Mesendoderm (in vitro differentiated cells): ENCODE measurements at regions not wholly inside any gene's neighbourhood (a gene's known extent, or its start where the extent isn't known, plus 50 kb on each side); places are given as distances from the start of the nearest gene placed in this dataset.
A peak's percentile ranks its signal among the peaks of the same experiment; 100 is the strongest.

Experiments
- DNase-seq: peaks from one replicate; pipeline ENCODE4 v3.0.0; 2013
- H2AK5ac ChIP-seq: 2 replicates; pipeline ENCODE4 v1.6.1; 2013; ENCODE audit warnings: low read length, inconsistent platforms
- H2BK120ac ChIP-seq: 2 replicates; pipeline ENCODE4 v1.6.1; 2013; ENCODE audit warnings: low read depth, mild to moderate bottlenecking, low read length, moderate library complexity, mixed read lengths
- H2BK15ac ChIP-seq: replicated peaks from 2 replicates; pipeline ENCODE4 v1.6.1; 2013; ENCODE audit warnings: low read depth, mild to moderate bottlenecking, moderate library complexity
- H2BK5ac ChIP-seq: 2 replicates; pipeline ENCODE4 v1.6.1; 2013; ENCODE audit warnings: low read length, inconsistent platforms
- H3K18ac ChIP-seq: 2 replicates; pipeline ENCODE4 v1.6.1; 2013; ENCODE audit warnings: mild to moderate bottlenecking, low read length, mixed read lengths
- H3K23ac ChIP-seq: one replicate; pipeline ENCODE4 v1.6.1; 2013; ENCODE audit warnings: low read length
- H3K27ac ChIP-seq: 2 replicates; pipeline ENCODE4 v1.5.1; 2013; ENCODE audit warnings: low read depth, mild to moderate bottlenecking, inconsistent platforms, low read length, moderate library complexity
- H3K27me3 ChIP-seq: 2 replicates; pipeline ENCODE4 v1.6.1; 2013; ENCODE audit warnings: low read length, control low read depth, mild to moderate bottlenecking, inconsistent platforms; ENCODE audit not compliant: insufficient read depth, poor library complexity
- H3K36me3 ChIP-seq: 2 replicates; pipeline ENCODE4 v1.6.1; 2013; ENCODE audit warnings: low read length, inconsistent platforms; ENCODE audit not compliant: control insufficient read depth, insufficient read depth
- H3K4ac ChIP-seq: one replicate; pipeline ENCODE4 v1.6.1; 2013; ENCODE audit warnings: low read depth, mild to moderate bottlenecking, low read length, moderate library complexity
- H3K4me1 ChIP-seq: 2 replicates; pipeline ENCODE4 v1.6.1; 2013; ENCODE audit warnings: low read depth, low read length, inconsistent platforms; ENCODE audit not compliant: control insufficient read depth
- H3K4me2 ChIP-seq: 2 replicates; pipeline ENCODE4 v1.6.1; 2013; ENCODE audit warnings: low read length
- H3K4me3 ChIP-seq: 2 replicates; pipeline ENCODE4 v1.5.1; 2013; ENCODE audit warnings: mild to moderate bottlenecking, low read length
- H3K56ac ChIP-seq: one replicate; pipeline ENCODE4 v1.6.1; 2013; ENCODE audit warnings: low read length
- H3K79me1 ChIP-seq: 2 replicates; pipeline ENCODE4 v1.6.1; 2013; ENCODE audit warnings: low read length, inconsistent platforms
- H3K79me2 ChIP-seq: 2 replicates; pipeline ENCODE4 v1.6.1; 2013; ENCODE audit warnings: mild to moderate bottlenecking, low read length; ENCODE audit not compliant: control insufficient read depth, insufficient read depth
- H3K9ac ChIP-seq: 2 replicates; pipeline ENCODE4 v1.6.1; 2013; ENCODE audit warnings: low read length, inconsistent platforms
- H4K5ac ChIP-seq: one replicate; pipeline ENCODE4 v1.6.1; 2013; ENCODE audit warnings: low read length
- H4K8ac ChIP-seq: one replicate; pipeline ENCODE4 v1.6.1; 2013; ENCODE audit warnings: low read depth, mild to moderate bottlenecking, control low read depth, low read length, moderate library complexity
- WGBS: extraction: QIAGEN DNeasy Blood & Tissue Kit; methylation state at CpG from one replicate; pipeline ENCODE4 v1.1.7; 2013; ENCODE audit warnings: low lambda C conversion rate, missing lambda C conversion rate; ENCODE audit not compliant: insufficient coverage; ENCODE audit errors: extremely low coverage; 5-methylcytosine and 5-hydroxymethylcytosine counted together

- H3K4me1 ChIP-seq: no peaks in the 10 kb centered on the region
- no peak overlapping the region for H3K56ac ChIP-seq
- no peak overlapping the region for H3K9ac ChIP-seq
- no peak overlapping the region for H3K23ac ChIP-seq
- no peak overlapping the region for H2AK5ac ChIP-seq
- WGBS: no CpG with 5 or more reads among the region's 4 CpGs
- no peak overlapping the region for H3K18ac ChIP-seq
- H2BK120ac ChIP-seq: no peak overlapping the region
- H2BK15ac ChIP-seq: no peak overlapping the region
- H3K27me3 ChIP-seq: no peaks in the 10 kb centered on the region
- no peak overlapping the region for H3K27ac ChIP-seq
- no peaks in the 10 kb centered on the region for H3K79me2 ChIP-seq
- H2BK5ac ChIP-seq: no peak overlapping the region
- no peak overlapping the region for H3K4me3 ChIP-seq
- no peak overlapping the region for H4K5ac ChIP-seq
- H3K79me1 ChIP-seq: no peaks in the 10 kb centered on the region
- H4K8ac ChIP-seq: no peak overlapping the region
- H3K4me2 ChIP-seq: no peak overlapping the region
- no peak for DNase-seq
- H3K4ac ChIP-seq: no peak overlapping the region
- no peaks in the 10 kb centered on the region for H3K36me3 ChIP-seq
Observed at GRCh38 chr16:6144463-6144862, 1046.9 kb upstream of the EEF2KMT start.

GRCh38 chr16:6143020-6143419 is 1045.4 kb upstream of the EEF2KMT start:
- no peak overlapping the region for H3K56ac ChIP-seq
- no peak overlapping the region for H2AK5ac ChIP-seq
- H3K4ac ChIP-seq: no peak overlapping the region
- H3K79me2 ChIP-seq: no peaks in the 10 kb centered on the region
- no peak overlapping the region for H3K23ac ChIP-seq
- H2BK120ac ChIP-seq: no peak overlapping the region
- no peak overlapping the region for H3K18ac ChIP-seq
- H2BK15ac ChIP-seq: no peak overlapping the region
- no peak overlapping the region for H4K5ac ChIP-seq
- no peaks in the 10 kb centered on the region for H3K27me3 ChIP-seq
- H3K27ac ChIP-seq: no peak overlapping the region
- no peak overlapping the region for H3K4me2 ChIP-seq
- H3K4me1 ChIP-seq: no peaks in the 10 kb centered on the region
- no CpG with 5 or more reads among the region's 1 CpG for WGBS
- no peak overlapping the region for H2BK5ac ChIP-seq
- H3K4me3 ChIP-seq: no peak overlapping the region
- DNase-seq: no peak
- H4K8ac ChIP-seq: no peak overlapping the region
- H3K9ac ChIP-seq: no peak overlapping the region
- H3K79me1 ChIP-seq: no peaks in the 10 kb centered on the region
- no peaks in the 10 kb centered on the region for H3K36me3 ChIP-seq

GRCh38 chr16:6133009-6133557 is 1035.5 kb upstream of the EEF2KMT start:
- no peak overlapping the region for H3K4me2 ChIP-seq
- WGBS: no CpG with 5 or more reads among the region's 6 CpGs
- no peaks in the 10 kb centered on the region for H3K4me1 ChIP-seq
- DNase-seq: peak; percentile 33
- H3K23ac ChIP-seq: no peak overlapping the region
- H4K8ac ChIP-seq: no peak overlapping the region
- H3K27me3 ChIP-seq: no peaks in the 10 kb centered on the region
- H3K79me1 ChIP-seq: no peaks in the 10 kb centered on the region
- H3K18ac ChIP-seq: no peak overlapping the region
- no peak overlapping the region for H3K4me3 ChIP-seq
- no peak overlapping the region for H2AK5ac ChIP-seq
- H3K4ac ChIP-seq: peak overlapping the region; percentile 68
- H2BK15ac ChIP-seq: no peak overlapping the region
- no peak overlapping the region for H3K56ac ChIP-seq
- no peak overlapping the region for H2BK120ac ChIP-seq
- H3K79me2 ChIP-seq: no peaks in the 10 kb centered on the region
- no peak overlapping the region for H4K5ac ChIP-seq
- H2BK5ac ChIP-seq: no peak overlapping the region
- H3K27ac ChIP-seq: no peak overlapping the region
- no peak overlapping the region for H3K9ac ChIP-seq
- H3K36me3 ChIP-seq: no peaks in the 10 kb centered on the region

- Histone ChIP-seq H2BK15ac (no peak overlapping the region), H2BK5ac (no peak overlapping the region), H3K4me3 (no peak overlapping the region), H3K4ac (no peak overlapping the region), H3K4me2 (no peak overlapping the region), H3K79me1 (no peaks in the 10 kb centered on the region), H2AK5ac (no peak overlapping the region), H3K36me3 (no peaks in the 10 kb centered on the region), H3K18ac (no peak overlapping the region), H2BK120ac (no peak overlapping the region), H3K27me3 (no peaks in the 10 kb centered on the region), H3K27ac (no peak overlapping the region), H3K9ac (no peak overlapping the region), H3K4me1 (no peaks in the 10 kb centered on the region), H4K5ac (no peak overlapping the region), H3K56ac (no peak overlapping the region), H3K23ac (no peak overlapping the region), H4K8ac (no peak overlapping the region), H3K79me2 (no peaks in the 10 kb centered on the region)
- DNase-seq: peak; percentile 39
- WGBS: no CpG with 5 or more reads among the region's 6 CpGs
Observed at GRCh38 chr16:6132121-6132520, 1034.5 kb upstream of the EEF2KMT start.

- H3K4me1 ChIP-seq: no peaks in the 10 kb centered on the region
- H3K9ac ChIP-seq: no peak overlapping the region
- no peaks in the 10 kb centered on the region for H3K79me1 ChIP-seq
- H3K27me3 ChIP-seq: no peaks in the 10 kb centered on the region
- no peak overlapping the region for H3K27ac ChIP-seq
- no peak overlapping the region for H2AK5ac ChIP-seq
- H3K4ac ChIP-seq: no peak overlapping the region
- no peak overlapping the region for H4K8ac ChIP-seq
- DNase-seq: no peak
- H4K5ac ChIP-seq: no peak overlapping the region
- no peak overlapping the region for H2BK15ac ChIP-seq
- no CpG with 5 or more reads among the region's 5 CpGs for WGBS
- no peak overlapping the region for H2BK5ac ChIP-seq
- no peaks in the 10 kb centered on the region for H3K79me2 ChIP-seq
- H3K56ac ChIP-seq: no peak overlapping the region
- H2BK120ac ChIP-seq: no peak overlapping the region
- no peak overlapping the region for H3K4me3 ChIP-seq
- no peak overlapping the region for H3K18ac ChIP-seq
- H3K4me2 ChIP-seq: no peak overlapping the region
- H3K23ac ChIP-seq: no peak overlapping the region
- no peaks in the 10 kb centered on the region for H3K36me3 ChIP-seq
Observed at GRCh38 chr16:6131526-6132050, 1034.0 kb upstream of the EEF2KMT start.
